22Rv1 (cell line): ENCODE measurements at regions not wholly inside any gene's neighbourhood (a gene's known extent, or its start where the extent isn't known, plus 50 kb on each side); places are given as distances from the start of the nearest gene placed in this dataset.

Experiments used
- ZFX ChIP-seq: fragments of 450-650 bp; IDR thresholded peaks from 2 replicates; pipeline ENCODE4 v1.6.1; 2017; ENCODE audit warnings: antibody characterized with exemption, borderline replicate concordance
- TF ChIP-seq, protein P1 (sequence below): fragments of 450-650 bp; IDR thresholded peaks from 2 replicates; pipeline ENCODE4 v1.5.1; 2017; ENCODE audit warnings: mild to moderate bottlenecking

DNA sequence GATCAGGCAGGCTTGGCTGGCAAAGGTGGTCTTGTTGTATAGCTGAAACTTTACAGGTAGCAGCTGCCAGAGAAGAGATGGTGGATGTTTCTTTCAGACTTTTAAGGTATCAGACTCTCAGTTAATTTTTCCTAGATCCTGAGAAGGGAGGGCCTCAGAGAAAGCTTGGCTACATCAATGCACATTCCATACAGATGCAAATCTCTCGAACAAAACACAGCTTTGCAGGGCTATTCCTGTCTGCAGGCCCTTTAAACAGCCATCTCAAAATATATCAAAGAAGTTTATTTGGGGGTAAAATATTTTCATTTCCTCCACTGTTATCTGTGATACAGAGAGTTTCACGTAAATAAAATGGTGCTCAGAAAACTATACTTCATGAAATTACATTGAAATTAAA is 1584.4 kb downstream of the EFNA5 start:
- TF ChIP-seq, protein P1, sequence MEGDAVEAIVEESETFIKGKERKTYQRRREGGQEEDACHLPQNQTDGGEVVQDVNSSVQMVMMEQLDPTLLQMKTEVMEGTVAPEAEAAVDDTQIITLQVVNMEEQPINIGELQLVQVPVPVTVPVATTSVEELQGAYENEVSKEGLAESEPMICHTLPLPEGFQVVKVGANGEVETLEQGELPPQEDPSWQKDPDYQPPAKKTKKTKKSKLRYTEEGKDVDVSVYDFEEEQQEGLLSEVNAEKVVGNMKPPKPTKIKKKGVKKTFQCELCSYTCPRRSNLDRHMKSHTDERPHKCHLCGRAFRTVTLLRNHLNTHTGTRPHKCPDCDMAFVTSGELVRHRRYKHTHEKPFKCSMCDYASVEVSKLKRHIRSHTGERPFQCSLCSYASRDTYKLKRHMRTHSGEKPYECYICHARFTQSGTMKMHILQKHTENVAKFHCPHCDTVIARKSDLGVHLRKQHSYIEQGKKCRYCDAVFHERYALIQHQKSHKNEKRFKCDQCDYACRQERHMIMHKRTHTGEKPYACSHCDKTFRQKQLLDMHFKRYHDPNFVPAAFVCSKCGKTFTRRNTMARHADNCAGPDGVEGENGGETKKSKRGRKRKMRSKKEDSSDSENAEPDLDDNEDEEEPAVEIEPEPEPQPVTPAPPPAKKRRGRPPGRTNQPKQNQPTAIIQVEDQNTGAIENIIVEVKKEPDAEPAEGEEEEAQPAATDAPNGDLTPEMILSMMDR: no peak
- no peak for TF ChIP-seq ZFX
